RWPE1 (cell line): ENCODE measurements at regions not wholly inside any gene's neighbourhood (a gene's known extent, or its start where the extent isn't known, plus 50 kb on each side); places are given as distances from the start of the nearest gene placed in this dataset.

Source experiments
- CTCF ChIA-PET: fragments of 350-600 bp; sonication (Branson Sonifier 250); formaldehyde crosslinking; extraction: SDS; loops from one replicate; lab custom pipeline; 2021; lab: Yijun Ruan, JAX
- POLR2A ChIA-PET: fragments of 400-600 bp; formaldehyde crosslinking; extraction: SDS; loops from one replicate; lab custom pipeline; 2020; ENCODE audit warnings: antibody characterized with exemption; ENCODE audit not compliant: low non-redundant PET; lab: Yijun Ruan, JAX
- DNase-seq: peaks from one replicate; pipeline ENCODE4 v3.0.0; 2012; ENCODE audit warnings: low spot score
- H3K27ac ChIP-seq: fragments of 450-650 bp; 2 replicates; pipeline ENCODE4 v1.5.1; 2017
- CTCF ChIP-seq: fragments of 450-650 bp; conservative IDR thresholded peaks from 2 replicates; pipeline ENCODE4 v1.5.1; 2017; ENCODE audit warnings: low read depth, mild to moderate bottlenecking

- ChIA-PET CTCF (no interaction called here), POLR2A (no interaction called here)
- no peak for TF ChIP-seq CTCF
- no peak for DNase-seq
- no peak overlapping the region for H3K27ac ChIP-seq
Observed at GRCh38 chr12:115207216-115207915, 523.4 kb upstream of the TBX3 start.

GRCh38 chr12:115206801-115207200 is 522.8 kb upstream of the TBX3 start:
- CTCF ChIA-PET = no interaction called here
- TF ChIP-seq CTCF = no peak
- no peak overlapping the region for H3K27ac ChIP-seq
- DNase-seq = no peak
- POLR2A ChIA-PET = no interaction called here

- ChIA-PET CTCF (no interaction called here), POLR2A (no interaction called here)
- TF ChIP-seq CTCF = no peak
- H3K27ac ChIP-seq = no peak overlapping the region
- no peak for DNase-seq
Observed at GRCh38 chr12:115205755-115206308, 521.9 kb upstream of the TBX3 start.

GRCh38 chr12:115204957-115205754 is 521.2 kb upstream of the TBX3 start:
- DNase-seq = no peak
- ChIA-PET CTCF (interaction anchor here (0.6 kb wide), 1 partner anchor 22 kb away, joined by 3 read pairs; no protein-coding TSS in a partner anchor), POLR2A (no interaction called here)
- no peak for TF ChIP-seq CTCF
- no peak overlapping the region for H3K27ac ChIP-seq

GRCh38 chr12:115203701-115204100 is 519.7 kb upstream of the TBX3 start:
- DNase-seq = no peak
- TF ChIP-seq CTCF = no peak
- ChIA-PET CTCF (no interaction called here), POLR2A (no interaction called here)
- H3K27ac ChIP-seq = no peak overlapping the region

GRCh38 chr12:115201966-115202365 is 518.0 kb upstream of the TBX3 start:
- H3K27ac ChIP-seq = no peak overlapping the region
- DNase-seq = no peak
- ChIA-PET POLR2A (no interaction called here), CTCF (no interaction called here)
- no peak for TF ChIP-seq CTCF
